Heart left ventricle (tissue), 16 donors: ENCODE measurements at regions not wholly inside any gene's neighbourhood (a gene's known extent, or its start where the extent isn't known, plus 50 kb on each side); places are given as distances from the start of the nearest gene placed in this dataset.
A peak's percentile ranks its signal among the peaks of the same experiment; 100 is the strongest.

Experiments used
- ATAC-seq, 4 donors: fragments of 200-7000 bp; cut with Tn5 transposase; one replicate each; pipeline ENCODE4 v1.9.1; 2020 to 2022; ENCODE audit warnings: moderate library complexity in 4 of 4, mild to moderate bottlenecking in 3 of 4, moderate number of reproducible peaks in 1 of 4
- DNase-seq, 5 donors: peaks; one replicate each; pipeline ENCODE4 v3.0.0-alpha.2; 2020
- H3K27ac ChIP-seq, 12 donors: fragments of 200-600 bp; sonication (generic) in 4 of 12; one replicate each; pipeline versions ENCODE4 v1.5.0 to v1.8.0; 2016 to 2022; ENCODE audit warnings: mild to moderate bottlenecking in 2 of 12
- H3K27me3 ChIP-seq, 9 donors: fragments of 200-600 bp; sonication (generic) in 2 of 9; one replicate each; pipeline versions ENCODE4 v1.5.1 to v1.8.0; 2016 to 2022; ENCODE audit warnings: mild to moderate bottlenecking in 3 of 9
- H3K36me3 ChIP-seq, 9 donors: fragments of 200-600 bp; sonication (generic) in 2 of 9; one replicate each; pipeline versions ENCODE4 v1.5.0 to v1.8.0; 2018 to 2022; ENCODE audit warnings: mild to moderate bottlenecking in 2 of 9
- H3K4me1 ChIP-seq, 12 donors: fragments of 200-600 bp; sonication (generic) in 4 of 12; one replicate each; pipeline versions ENCODE4 v1.5.0 to v1.8.0; 2016 to 2022; ENCODE audit warnings: mild to moderate bottlenecking in 3 of 12
- H3K4me3 ChIP-seq, 12 donors: fragments of 200-600 bp; sonication (generic) in 4 of 12; one replicate each; pipeline versions ENCODE4 v1.5.0 to v1.8.0; 2017 to 2022; ENCODE audit warnings: mild to moderate bottlenecking in 9 of 12, moderate library complexity in 4 of 12
- H3K9me3 ChIP-seq, 12 donors: fragments of 200-600 bp; sonication (generic) in 4 of 12; one replicate each; pipeline versions ENCODE4 v1.5.0 to v1.8.0; 2016 to 2022; ENCODE audit warnings: mild to moderate bottlenecking in 1 of 12
- POLR2A ChIP-seq, 2 donors: fragments of 450-650 bp; IDR thresholded peaks; one replicate each; pipeline ENCODE4 v1.6.1; 2017; ENCODE audit warnings: antibody characterized with exemption in 2 of 2, mild to moderate bottlenecking in 2 of 2, moderate library complexity in 2 of 2
- WGBS, 4 donors: extraction: QIAGEN DNeasy Blood & Tissue Kit in 2 of 4; methylation state at CpG; one replicate each; pipeline versions ENCODE4 v1.1.5 to v1.1.7; 2013 to 2018; 5-methylcytosine and 5-hydroxymethylcytosine counted together
- intact Hi-C, 10 donors: fragments of 100-400 bp; cut with DNase I; formaldehyde crosslinking; loops; one replicate each; pipeline versions ENCODE4 v1.11.1 to v1.14.2; 2022
- TF ChIP-seq, protein P1 (sequence below), 12 donors: fragments of 200-600 bp; sonication (generic) in 4 of 12; IDR thresholded peaks; one replicate each; pipeline versions ENCODE4 v1.5.0 to v1.8.0; 2018 to 2022; ENCODE audit warnings: antibody characterized with exemption in 12 of 12, mild to moderate bottlenecking in 5 of 12
- donor health status: ischemic (EF 13 %, LVEDD 7.1; RV severe dilation, severe dysfunction).
- donor health status: healthy with polysubstance abuse.
- donor health status: DM: no; HTN: yes; CAD: no.
- donor health status: DM: no; HTN: no; CAD: no.
- donor health status: ischemic (EF 25% LVEDD 6.9; RV normal size, moderate dysfunction).
- donor health status: ischemic (EF 25% LVEDD 5.7; RV mildly dilated, moderate dysfunction).
- donor health status: healthy.
- donor health status: DM: yes; HTN: yes; CAD: no.
- donor health status: ischemic (EF 35%, LVEDD 5.7; RV mildly dilated, moderate dysfunction).
- donor health status: nonischemic (EF 11% LVEDD 7.7; RV severe dilation, severe dysfunction).
- donor health status: DM: yes; HTN: yes; CAD: no.
- donor health status: PGD.
- donor health status: ischemic (EF 29% LVEDD 5.4; RV normal size, mild dysfunction).
- donor health status: nonischemic (EF 23%, LVEDD 6.1; RV moderate dilation, normal function).

DNA sequence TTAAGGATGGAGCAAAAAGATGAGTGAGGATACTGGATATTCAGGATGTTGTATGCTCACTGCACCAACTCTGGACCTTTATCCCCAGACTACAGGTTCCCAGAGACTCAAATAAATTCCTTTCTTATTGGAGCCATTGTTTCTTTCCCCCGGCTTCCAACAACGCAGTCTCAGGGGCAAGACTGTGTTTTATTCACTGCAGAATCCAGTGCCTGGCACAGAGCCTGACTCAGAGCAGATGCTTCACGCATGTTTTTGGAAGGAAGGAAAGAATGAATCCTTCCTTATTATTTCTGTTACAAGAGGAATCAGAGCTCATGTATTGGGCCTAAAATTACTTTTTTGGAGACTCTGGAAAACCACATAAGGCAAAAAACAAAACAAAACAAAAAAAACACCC, 96.0 kb upstream of the VGLL4 start:
- no peak for ATAC-seq

DNA sequence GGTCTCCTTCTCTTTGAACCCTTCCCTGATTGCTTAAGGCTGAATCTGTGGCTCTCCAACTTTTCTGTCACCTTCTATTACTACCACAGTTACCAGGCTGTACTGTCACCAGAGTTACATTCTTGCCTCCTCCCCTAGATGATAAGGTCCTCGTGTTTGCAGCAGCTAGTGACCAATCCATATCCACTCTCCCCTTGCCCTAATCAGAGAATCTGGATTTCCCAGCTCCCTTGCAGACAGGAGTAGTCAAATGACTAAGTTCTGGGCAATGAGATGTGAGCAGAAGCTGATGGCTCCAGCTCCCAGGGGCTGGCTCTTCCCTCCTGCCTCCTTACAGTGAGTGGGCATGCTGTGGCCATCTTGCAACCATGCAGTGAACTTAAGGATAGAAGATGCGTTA, 95.4 kb upstream of the VGLL4 start:
- WGBS, 4 donors, result 39 to 56% (median 49%) methylated on average over 2 of the region's 2 CpGs
- no peaks in the 10 kb centered on the region for H3K36me3 ChIP-seq
- no peaks in the 10 kb centered on the region for H3K9me3 ChIP-seq
- H3K4me1 ChIP-seq, result no peaks in the 10 kb centered on the region
- no peaks in the 10 kb centered on the region for H3K27me3 ChIP-seq
- H3K27ac ChIP-seq, result no peak overlapping the region
- DNase-seq, result no peak
- no peak overlapping the region for H3K4me3 ChIP-seq
- no peak for TF ChIP-seq POLR2A (IDR thresholded peaks at IDR 0.05)
- TF ChIP-seq, protein P1, sequence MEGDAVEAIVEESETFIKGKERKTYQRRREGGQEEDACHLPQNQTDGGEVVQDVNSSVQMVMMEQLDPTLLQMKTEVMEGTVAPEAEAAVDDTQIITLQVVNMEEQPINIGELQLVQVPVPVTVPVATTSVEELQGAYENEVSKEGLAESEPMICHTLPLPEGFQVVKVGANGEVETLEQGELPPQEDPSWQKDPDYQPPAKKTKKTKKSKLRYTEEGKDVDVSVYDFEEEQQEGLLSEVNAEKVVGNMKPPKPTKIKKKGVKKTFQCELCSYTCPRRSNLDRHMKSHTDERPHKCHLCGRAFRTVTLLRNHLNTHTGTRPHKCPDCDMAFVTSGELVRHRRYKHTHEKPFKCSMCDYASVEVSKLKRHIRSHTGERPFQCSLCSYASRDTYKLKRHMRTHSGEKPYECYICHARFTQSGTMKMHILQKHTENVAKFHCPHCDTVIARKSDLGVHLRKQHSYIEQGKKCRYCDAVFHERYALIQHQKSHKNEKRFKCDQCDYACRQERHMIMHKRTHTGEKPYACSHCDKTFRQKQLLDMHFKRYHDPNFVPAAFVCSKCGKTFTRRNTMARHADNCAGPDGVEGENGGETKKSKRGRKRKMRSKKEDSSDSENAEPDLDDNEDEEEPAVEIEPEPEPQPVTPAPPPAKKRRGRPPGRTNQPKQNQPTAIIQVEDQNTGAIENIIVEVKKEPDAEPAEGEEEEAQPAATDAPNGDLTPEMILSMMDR (IDR thresholded peaks at IDR 0.05), result no peak
- no peak for ATAC-seq
- intact Hi-C loops, result loop anchor here in 1 of 10 donors (10.0 kb wide), 1 partner anchor 46 kb away; no protein-coding TSS in a partner anchor

More for the DNA sequence above, 96.0 kb upstream of the VGLL4 start:
- H3K4me3 ChIP-seq, result no peak overlapping the region
- H3K36me3 ChIP-seq, result no peaks in the 10 kb centered on the region
- TF ChIP-seq POLR2A (IDR thresholded peaks at IDR 0.05), result no peak
- TF ChIP-seq, protein P1 (IDR thresholded peaks at IDR 0.05), result no peak
- no peaks in the 10 kb centered on the region for H3K9me3 ChIP-seq
- H3K4me1 ChIP-seq, result no peaks in the 10 kb centered on the region
- no peak overlapping the region for H3K27ac ChIP-seq
- intact Hi-C loops, result loop anchor here in 1 of 10 donors (10.0 kb wide), 1 partner anchor 45 kb away; no protein-coding TSS in a partner anchor
- no peaks in the 10 kb centered on the region for H3K27me3 ChIP-seq
- WGBS, 4 donors, result 53 to 58% (median 55%) methylated on average over 3 of the region's 3 CpGs
- DNase-seq, result peak in 2 of 5 donors; percentile 14 to 35

DNA sequence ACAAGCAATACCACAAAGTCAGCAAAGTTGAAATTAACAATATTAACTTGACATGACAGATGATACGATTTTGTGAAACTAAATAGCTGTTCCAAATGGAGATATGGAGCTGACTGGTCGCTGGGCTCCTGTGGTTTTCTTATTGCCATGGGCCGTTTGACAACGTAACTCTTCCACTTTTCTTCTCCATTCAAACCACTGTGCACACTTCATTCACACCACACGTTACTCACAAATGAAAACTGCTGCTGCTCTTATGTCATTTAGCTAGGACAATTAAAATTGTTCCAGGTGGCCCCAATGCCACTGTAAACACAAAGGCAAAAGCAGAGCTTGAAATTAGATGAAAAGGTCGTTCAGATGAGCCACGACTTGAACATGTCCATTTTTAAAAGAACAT, 94.0 kb upstream of the VGLL4 start:
- no peak overlapping the region for H3K4me3 ChIP-seq
- H3K9me3 ChIP-seq, result no peaks in the 10 kb centered on the region
- no peak for DNase-seq
- WGBS, 4 donors, result 85 to 89% (median 87%) methylated on average over 7 of the region's 7 CpGs
- intact Hi-C loops, result loop anchor here in 1 of 10 donors (10.0 kb wide), 1 partner anchor 47 kb away; no protein-coding TSS in a partner anchor
- H3K27ac ChIP-seq, result no peak overlapping the region
- no peaks in the 10 kb centered on the region for H3K4me1 ChIP-seq
- H3K27me3 ChIP-seq, result no peaks in the 10 kb centered on the region
- H3K36me3 ChIP-seq, result no peaks in the 10 kb centered on the region
- ATAC-seq, result no peak
- TF ChIP-seq POLR2A (IDR thresholded peaks at IDR 0.05), result no peak
- TF ChIP-seq, protein P1 (IDR thresholded peaks at IDR 0.05), result no peak

DNA sequence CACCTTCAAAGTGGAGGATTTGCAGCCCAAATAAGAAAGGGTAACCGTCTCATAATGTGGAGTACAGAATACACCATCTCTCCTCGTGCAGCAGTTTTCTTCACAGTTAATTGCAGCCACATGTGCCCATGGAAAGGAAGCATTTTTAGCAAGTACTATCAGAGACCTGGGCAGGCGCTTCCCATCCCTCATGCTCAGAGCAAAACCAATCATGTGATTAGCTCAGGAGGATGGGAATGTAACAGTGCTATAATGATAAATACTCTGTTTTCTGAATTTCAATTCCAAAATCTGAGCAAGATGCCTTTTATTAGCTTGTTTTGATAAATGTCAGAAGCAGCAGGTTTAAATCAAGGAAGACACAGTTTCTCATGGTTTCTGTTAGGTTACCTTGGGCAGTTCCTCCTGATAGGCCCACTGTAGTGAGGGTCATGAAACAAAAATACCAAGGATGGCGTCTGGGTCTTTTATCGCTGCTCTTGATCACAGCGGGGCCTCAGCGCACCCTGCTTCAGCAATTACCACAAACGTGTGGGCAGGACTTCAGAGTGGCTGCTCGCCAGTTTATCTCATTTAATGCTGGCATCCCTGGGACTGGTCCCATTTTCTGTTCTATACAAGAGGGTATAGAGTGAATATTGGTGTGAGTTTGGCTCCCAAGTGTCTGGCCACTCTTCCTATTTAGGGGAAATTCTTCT, 92.6 kb upstream of the VGLL4 start:
- H3K27me3 ChIP-seq, result no peaks in the 10 kb centered on the region
- 67 to 73% (median 71%) methylated on average over 9 of the region's 9 CpGs for WGBS, 4 donors
- intact Hi-C loops, result loop anchor here in 1 of 10 donors (10.0 kb wide), 1 partner anchor 49 kb away; no protein-coding TSS in a partner anchor
- no peak overlapping the region for H3K27ac ChIP-seq
- no peaks in the 10 kb centered on the region for H3K4me1 ChIP-seq
- H3K4me3 ChIP-seq, result no peak overlapping the region
- no peaks in the 10 kb centered on the region for H3K36me3 ChIP-seq
- H3K9me3 ChIP-seq, result no peaks in the 10 kb centered on the region
- ATAC-seq (no peak), DNase-seq (no peak)
- TF ChIP-seq, protein P1 (IDR thresholded peaks at IDR 0.05), result no peak
- TF ChIP-seq POLR2A (IDR thresholded peaks at IDR 0.05), result no peak
